Endothelial cell of umbilical vein (primary cell): ENCODE measurements at regions not wholly inside any gene's neighbourhood (a gene's known extent, or its start where the extent isn't known, plus 50 kb on each side); places are given as distances from the start of the nearest gene placed in this dataset.

ENCODE experiments used
- BruUV-seq: library from RNA; stranded (reverse); fragments of 400-500 nt; replicated peaks from 2 replicates; lab custom pipeline; 2021; lab: Mats Ljungman, UMichigan
- CTCF ChIA-PET: fragments of 300-600, 350-600 bp; sonication (Branson Sonifier 250); formaldehyde crosslinking; loops from one replicate; lab custom pipeline; 2021; ENCODE audit warnings: antibody characterized with exemption, inconsistent platforms; lab: Charles Lee
- POLR2A ChIA-PET: fragments of 300-600, 350-600 bp; sonication (Branson Sonifier 250); formaldehyde crosslinking; loops from one replicate; lab custom pipeline; 2021; ENCODE audit warnings: antibody characterized with exemption, inconsistent platforms; lab: Charles Lee
- DNase-seq: peaks from one replicate; pipeline ENCODE4 v3.0.0-alpha.2; 2011; ENCODE audit warnings: low read depth, low spot score
- FAIRE-seq: peaks from 2 replicates; lab custom pipeline; 2011; peaks lifted over from hg19 to GRCh38; lab: Jason Lieb, UNC
- H2AFZ ChIP-seq: 2 replicates; pipeline ENCODE4 v1.6.0; 2012; ENCODE audit warnings: low read depth, low read length, control low read depth, inconsistent platforms
- H3K27ac ChIP-seq: 2 replicates; pipeline ENCODE4 v1.5.1; 2011; ENCODE audit warnings: low read depth, mild to moderate bottlenecking, control low read depth, low read length, moderate library complexity; ENCODE audit not compliant: insufficient read depth
- H3K27me3 ChIP-seq, 2 experiments: 2 replicates each; pipeline versions ENCODE4 v1.6.0 to v1.6.1; 2011; ENCODE audit warnings: low read length in 2 of 2, mixed read lengths in 1 of 2; ENCODE audit not compliant: control insufficient read depth in 2 of 2, insufficient read depth in 2 of 2
- H3K36me3 ChIP-seq, 2 experiments: 2 replicates in 1 of 2; 3 replicates in 1 of 2; pipeline ENCODE4 v1.5.1; 2011; ENCODE audit warnings: low read length in 2 of 2, mild to moderate bottlenecking in 1 of 2, moderate library complexity in 1 of 2; ENCODE audit not compliant: control insufficient read depth in 2 of 2, insufficient read depth in 2 of 2; ENCODE audit errors: extremely low read depth in 1 of 2
- H3K4me1 ChIP-seq: 3 replicates; pipeline ENCODE4 v1.5.1; 2011; ENCODE audit warnings: mild to moderate bottlenecking, low read length; ENCODE audit not compliant: control insufficient read depth, insufficient read depth; ENCODE audit errors: extremely low read depth
- H3K4me2 ChIP-seq: 2 replicates; pipeline ENCODE4 v1.6.1; 2011; ENCODE audit warnings: low read length, control low read depth, mixed read lengths; ENCODE audit not compliant: insufficient read depth
- H3K4me3 ChIP-seq, 3 experiments: fragments of 200-600 bp in 1 of 3; sonication (generic), shearing (Covaris generic) in 1 of 3; replicated peaks in 1 of 3; 2 replicates each; pipeline ENCODE4 v1.5.1; 2011 to 2016; ENCODE audit warnings: control low read depth in 3 of 3, low read length in 3 of 3, mild to moderate bottlenecking in 2 of 3, inconsistent platforms in 1 of 3, low read depth in 1 of 3, moderate library complexity in 1 of 3; ENCODE audit not compliant: insufficient read depth in 1 of 3
- H3K79me2 ChIP-seq: 2 replicates; pipeline ENCODE4 v1.6.0; 2012; ENCODE audit warnings: low read length, inconsistent platforms; ENCODE audit not compliant: control insufficient read depth, insufficient read depth
- H3K9ac ChIP-seq: replicated peaks from 2 replicates; pipeline ENCODE3; 2011; ENCODE audit warnings: low read length, control low read depth; ENCODE audit not compliant: insufficient read depth; ENCODE audit errors: extremely low read depth
- H3K9me1 ChIP-seq: replicated peaks from 3 replicates; pipeline ENCODE4 v1.6.0; 2011; ENCODE audit warnings: mild to moderate bottlenecking, low read length; ENCODE audit not compliant: control insufficient read depth, insufficient read depth; ENCODE audit errors: extremely low read depth
- H3K9me3 ChIP-seq: replicated peaks from 2 replicates; pipeline ENCODE4 v1.5.1; 2012; ENCODE audit warnings: low read length, inconsistent platforms; ENCODE audit not compliant: control insufficient read depth, insufficient read depth
- H4K20me1 ChIP-seq: replicated peaks from 2 replicates; pipeline ENCODE3; 2011; ENCODE audit warnings: mild to moderate bottlenecking, low read length; ENCODE audit not compliant: control insufficient read depth, insufficient read depth; ENCODE audit errors: extremely low read depth
- CTCF ChIP-seq, 2 donors: IDR thresholded peaks; 1 replicate in 1 of 2; 2 replicates in 1 of 2; pipeline ENCODE4 v1.5.1; 2011; ENCODE audit warnings: low read length in 2 of 2, mild to moderate bottlenecking in 2 of 2, moderate library complexity in 2 of 2, control low read depth in 1 of 2, inconsistent platforms in 1 of 2, low read depth in 1 of 2; ENCODE audit not compliant: insufficient read depth in 1 of 2; ENCODE audit errors: extremely low read depth in 1 of 2
- EZH2 ChIP-seq: IDR thresholded peaks from 2 replicates; pipeline ENCODE4 v1.6.1; 2012; ENCODE audit warnings: borderline replicate concordance, low read depth, mild to moderate bottlenecking, moderate library complexity, low read length, inconsistent platforms; ENCODE audit not compliant: severe bottlenecking
- FOS ChIP-seq: IDR thresholded peaks from 2 replicates; pipeline ENCODE4 v1.6.1; 2011; ENCODE audit warnings: mild to moderate bottlenecking, low read length, moderate library complexity, borderline replicate concordance; ENCODE audit not compliant: insufficient read depth
- GATA2 ChIP-seq: IDR thresholded peaks from 2 replicates; pipeline ENCODE4 v1.7.0; 2011; ENCODE audit warnings: low read depth, mild to moderate bottlenecking, moderate library complexity, mixed read lengths, low read length; ENCODE audit not compliant: insufficient read length, insufficient read depth
- JUN ChIP-seq: IDR thresholded peaks from 2 replicates; pipeline ENCODE4 v1.6.1; 2011; ENCODE audit warnings: borderline replicate concordance, low read depth; ENCODE audit not compliant: insufficient read length, insufficient read depth
- MAX ChIP-seq: IDR thresholded peaks from 2 replicates; pipeline ENCODE4 v1.6.1; 2011; ENCODE audit not compliant: insufficient read depth, insufficient read length
- MYC ChIP-seq: IDR thresholded peaks from one replicate; pipeline ENCODE4 v1.6.1; 2011; ENCODE audit warnings: mild to moderate bottlenecking, low read depth, low read length
- POLR2A ChIP-seq: IDR thresholded peaks from 2 replicates; pipeline ENCODE4 v1.6.1; 2012; ENCODE audit warnings: low read depth, mild to moderate bottlenecking, control low read depth, low read length
- POLR2AphosphoS5 ChIP-seq: IDR thresholded peaks from 2 replicates; pipeline ENCODE4 v1.6.1; 2012; ENCODE audit warnings: low read depth, mild to moderate bottlenecking, control low read depth, low read length, moderate library complexity; ENCODE audit not compliant: insufficient read depth
- dilution Hi-C: fragments of 300-500 bp; cut with MboI; formaldehyde crosslinking; loops from one replicate; pipeline ENCODE4 v1.15.0; 2019; ENCODE audit warnings: low sequenced_read_pairs; ENCODE audit not compliant: extremely low pct_ligation_motif_present
- intact Hi-C: fragments of 100-400 bp; cut with micrococcal nuclease; formaldehyde crosslinking; loops from one replicate; pipeline ENCODE4 v1.10.0; 2022

- Histone ChIP-seq H3K27ac (no peak overlapping the region), H3K36me3 (no peaks in the 10 kb centered on the region), H3K27me3 (no peaks in the 10 kb centered on the region), H3K9me3 (no peaks in the 10 kb centered on the region), H2AFZ (no peak overlapping the region), H3K4me2 (no peak overlapping the region), H3K79me2 (no peaks in the 10 kb centered on the region), H3K4me1 (no peaks in the 10 kb centered on the region), H3K9me1 (no peaks in the 10 kb centered on the region), H4K20me1 (no peaks in the 10 kb centered on the region), H3K9ac (no peak overlapping the region), H3K4me3 (no peak overlapping the region)
- POLR2A ChIA-PET, result no interaction called here
- DNase-seq (no peak), FAIRE-seq (no peak)
- dilution Hi-C loops, result no loop called here
- intact Hi-C loops, result no loop called here
- TF ChIP-seq MYC, result no peak
- TF ChIP-seq JUN, result no peak
- TF ChIP-seq GATA2, result no peak
- no peak for TF ChIP-seq MAX
- no peak for TF ChIP-seq POLR2A
- no peak for TF ChIP-seq POLR2AphosphoS5
- no peak for TF ChIP-seq EZH2
- no peak for TF ChIP-seq FOS
- CTCF ChIA-PET, result interaction anchor here (0.7 kb wide), 1 partner anchor 14 kb away, joined by 3 read pairs; no protein-coding TSS in a partner anchor
- no TSS peak for BruUV-seq
These were observed 227.9 kb upstream of the COPS8 start for GRCh38 chr2:236857781-236858180.

GRCh38 chr2:236858661-236859060 lies 227.0 kb upstream of the COPS8 start:
- FAIRE-seq (no peak), DNase-seq (no peak)
- Histone ChIP-seq H2AFZ (no peak overlapping the region), H3K27ac (no peak overlapping the region), H3K9ac (no peak overlapping the region), H3K9me3 (no peaks in the 10 kb centered on the region), H3K4me2 (no peak overlapping the region), H3K4me1 (no peaks in the 10 kb centered on the region), H3K9me1 (no peaks in the 10 kb centered on the region), H3K36me3 (no peaks in the 10 kb centered on the region), H4K20me1 (no peaks in the 10 kb centered on the region), H3K27me3 (no peaks in the 10 kb centered on the region), H3K4me3 (no peak overlapping the region), H3K79me2 (no peaks in the 10 kb centered on the region)
- TF ChIP-seq EZH2 (no peak), CTCF (IDR thresholded peaks at IDR 0.05; ENCODE audit: extremely low read depth in 1 of 2, insufficient read depth in 1 of 2, low read depth in 1 of 2, low read length in 2 of 2) (no peak), JUN (no peak), FOS (no peak)
- no TSS peak for BruUV-seq
- ChIA-PET CTCF (no interaction called here), POLR2A (no interaction called here)
- dilution Hi-C loops, result no loop called here
- intact Hi-C loops, result no loop called here
